Transverse colon (tissue), 3 donors: ENCODE measurements at regions not wholly inside any gene's neighbourhood (a gene's known extent, or its start where the extent isn't known, plus 50 kb on each side); places are given as distances from the start of the nearest gene placed in this dataset.
"Not testable (repeated sequence)": the region's sequence is repeated elsewhere in the genome, so short reads cannot be mapped to it uniquely, and the experiment has no call there.

Experiments
- CTCF ChIP-seq, 5 experiments: fragments of 200-600 bp in 3 of 5; fragments of 450-650 bp in 2 of 5; sonication (generic) in 3 of 5; IDR thresholded peaks; 1 replicate in 2 of 5; 2 replicates in 3 of 5; pipeline ENCODE4 v1.5.1; 2016 to 2017; ENCODE audit warnings: antibody characterized with exemption in 5 of 5, inconsistent platforms in 3 of 5, mild to moderate bottlenecking in 2 of 5, moderate library complexity in 1 of 5
- EP300 ChIP-seq: sonication (generic); formaldehyde crosslinking; IDR thresholded peaks from one replicate; pipeline ENCODE4 v1.6.1; 2017; ENCODE audit warnings: antibody characterized with exemption, low read depth

- not testable (repeated sequence) for TF ChIP-seq CTCF (IDR thresholded peaks at IDR 0.05); EP300
Measured at GRCh38 chr17:21776921-21777320, 84.6 kb downstream of the KCNJ18 start.
